22Rv1 (cell line): ENCODE measurements at regions not wholly inside any gene's neighbourhood (a gene's known extent, or its start where the extent isn't known, plus 50 kb on each side); places are given as distances from the start of the nearest gene placed in this dataset.

ENCODE experiments used
- ZFX ChIP-seq: fragments of 450-650 bp; IDR thresholded peaks from 2 replicates; pipeline ENCODE4 v1.6.1; 2017; ENCODE audit warnings: antibody characterized with exemption, borderline replicate concordance
- TF ChIP-seq, protein P1 (sequence below): fragments of 450-650 bp; IDR thresholded peaks from 2 replicates; pipeline ENCODE4 v1.5.1; 2017; ENCODE audit warnings: mild to moderate bottlenecking

DNA sequence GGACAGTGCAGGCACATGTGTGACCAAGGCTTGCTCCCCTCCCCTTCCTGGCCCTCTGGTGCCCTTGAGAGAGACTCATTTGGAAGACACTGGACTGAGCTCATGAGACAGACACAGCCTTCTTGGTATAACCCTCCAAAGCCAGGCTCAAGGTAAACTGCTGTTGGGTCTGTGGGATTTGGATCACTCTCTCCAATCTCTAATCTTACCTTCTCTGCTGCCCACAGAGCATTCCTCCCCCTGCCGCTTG is 105.0 kb upstream of the MAMLD1 start:
- TF ChIP-seq, protein P1, sequence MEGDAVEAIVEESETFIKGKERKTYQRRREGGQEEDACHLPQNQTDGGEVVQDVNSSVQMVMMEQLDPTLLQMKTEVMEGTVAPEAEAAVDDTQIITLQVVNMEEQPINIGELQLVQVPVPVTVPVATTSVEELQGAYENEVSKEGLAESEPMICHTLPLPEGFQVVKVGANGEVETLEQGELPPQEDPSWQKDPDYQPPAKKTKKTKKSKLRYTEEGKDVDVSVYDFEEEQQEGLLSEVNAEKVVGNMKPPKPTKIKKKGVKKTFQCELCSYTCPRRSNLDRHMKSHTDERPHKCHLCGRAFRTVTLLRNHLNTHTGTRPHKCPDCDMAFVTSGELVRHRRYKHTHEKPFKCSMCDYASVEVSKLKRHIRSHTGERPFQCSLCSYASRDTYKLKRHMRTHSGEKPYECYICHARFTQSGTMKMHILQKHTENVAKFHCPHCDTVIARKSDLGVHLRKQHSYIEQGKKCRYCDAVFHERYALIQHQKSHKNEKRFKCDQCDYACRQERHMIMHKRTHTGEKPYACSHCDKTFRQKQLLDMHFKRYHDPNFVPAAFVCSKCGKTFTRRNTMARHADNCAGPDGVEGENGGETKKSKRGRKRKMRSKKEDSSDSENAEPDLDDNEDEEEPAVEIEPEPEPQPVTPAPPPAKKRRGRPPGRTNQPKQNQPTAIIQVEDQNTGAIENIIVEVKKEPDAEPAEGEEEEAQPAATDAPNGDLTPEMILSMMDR, result no peak
- no peak for TF ChIP-seq ZFX
